ENCODE measurements at regions not wholly inside any gene's neighbourhood (a gene's known extent, or its start where the extent isn't known, plus 50 kb on each side); places are given as distances from the start of the nearest gene placed in this dataset.

GRCh38 chr4:151865312-151865711 is 104.5 kb upstream of the GATB start:
- no peak overlapping the region for H3K27ac Mint-ChIP-seq
- no peak for DNase-seq (ENCODE audit: low spot score, unreplicated experiment)
- peaks cover 12% of the 10 kb centered on the region for H3K27me3 Mint-ChIP-seq
- H3K4me1 Mint-ChIP-seq (ENCODE audit: low read depth): no peaks in the 10 kb centered on the region
- H3K9me3 Mint-ChIP-seq (ENCODE audit: low read depth): peaks cover 3% of the 10 kb centered on the region
- no peak for TF ChIP-seq CTCF (IDR thresholded peaks at IDR 0.05; ENCODE audit: unreplicated experiment)
- no peak overlapping the region for H3K4me3 Mint-ChIP-seq (ENCODE audit: low read depth)
- H3K36me3 Mint-ChIP-seq (ENCODE audit: insufficient read depth): no peaks in the 10 kb centered on the region

- H3K9me3 Mint-ChIP-seq (ENCODE audit: low read depth): peaks cover 3% of the 10 kb centered on the region
- H3K4me3 Mint-ChIP-seq (ENCODE audit: low read depth): no peak overlapping the region
- no peak for DNase-seq (ENCODE audit: low spot score, unreplicated experiment)
- no peak for TF ChIP-seq CTCF (IDR thresholded peaks at IDR 0.05; ENCODE audit: unreplicated experiment)
- peaks cover 24% of the 10 kb centered on the region for H3K27me3 Mint-ChIP-seq
- H3K27ac Mint-ChIP-seq: no peak overlapping the region
- H3K4me1 Mint-ChIP-seq (ENCODE audit: low read depth): no peaks in the 10 kb centered on the region
- no peaks in the 10 kb centered on the region for H3K36me3 Mint-ChIP-seq (ENCODE audit: insufficient read depth)
Observed at GRCh38 chr4:151864068-151864467, 103.3 kb upstream of the GATB start.

GRCh38 chr4:151862766-151863165 is 102.0 kb upstream of the GATB start:
- no peak for DNase-seq (ENCODE audit: low spot score, unreplicated experiment)
- no peak for TF ChIP-seq CTCF (IDR thresholded peaks at IDR 0.05; ENCODE audit: unreplicated experiment)
- Mint-ChIP-seq H3K9me3 (ENCODE audit: low read depth) (peaks cover under 1% of the 10 kb centered on the region), H3K36me3 (ENCODE audit: insufficient read depth) (no peaks in the 10 kb centered on the region), H3K4me3 (ENCODE audit: low read depth) (no peak overlapping the region), H3K27ac (no peak overlapping the region), H3K27me3 (peaks cover 34% of the 10 kb centered on the region), H3K4me1 (ENCODE audit: low read depth) (no peaks in the 10 kb centered on the region)

GRCh38 chr4:151860561-151861093 is 99.8 kb upstream of the GATB start:
- no peak for TF ChIP-seq CTCF (IDR thresholded peaks at IDR 0.05; ENCODE audit: unreplicated experiment)
- Mint-ChIP-seq H3K9me3 (ENCODE audit: low read depth) (no peaks in the 10 kb centered on the region), H3K36me3 (ENCODE audit: insufficient read depth) (no peaks in the 10 kb centered on the region), H3K27me3 (peaks cover 44% of the 10 kb centered on the region), H3K4me1 (ENCODE audit: low read depth) (no peaks in the 10 kb centered on the region), H3K27ac (no peak overlapping the region), H3K4me3 (ENCODE audit: low read depth) (no peak overlapping the region)
- no peak for DNase-seq (ENCODE audit: low spot score, unreplicated experiment)

- Mint-ChIP-seq H3K27ac (no peak overlapping the region), H3K9me3 (ENCODE audit: low read depth) (no peaks in the 10 kb centered on the region), H3K27me3 (peaks cover 40% of the 10 kb centered on the region), H3K36me3 (ENCODE audit: insufficient read depth) (no peaks in the 10 kb centered on the region), H3K4me3 (ENCODE audit: low read depth) (no peak overlapping the region), H3K4me1 (ENCODE audit: low read depth) (no peaks in the 10 kb centered on the region)
- TF ChIP-seq CTCF (IDR thresholded peaks at IDR 0.05; ENCODE audit: unreplicated experiment): no peak
- DNase-seq (ENCODE audit: low spot score, unreplicated experiment): no peak
Observed at GRCh38 chr4:151859641-151860040, 98.8 kb upstream of the GATB start.

All from progenitor cell of endocrine pancreas (in vitro differentiated cells).